MCF 10A (cell line): ENCODE measurements at regions not wholly inside any gene's neighbourhood (a gene's known extent, or its start where the extent isn't known, plus 50 kb on each side); places are given as distances from the start of the nearest gene placed in this dataset.

Experiments
- BruUV-seq: library from RNA; stranded (reverse); fragments of 400-500 nt; replicated peaks from 2 replicates; lab custom pipeline; 2021; lab: Mats Ljungman, UMichigan
- CTCF ChIA-PET: fragments of 300-600 bp; sonication (Branson Sonifier 250); formaldehyde crosslinking; extraction: SDS; loops from one replicate; lab custom pipeline; 2021; ENCODE audit warnings: antibody characterized with exemption, inconsistent platforms; lab: Yijun Ruan, JAX
- POLR2A ChIA-PET: fragments of 300-600, 350-650 bp; sonication (Branson Sonifier 250); formaldehyde crosslinking; extraction: SDS; loops from one replicate; lab custom pipeline; 2020; ENCODE audit warnings: antibody characterized with exemption, inconsistent platforms; lab: Yijun Ruan, JAX
- DNase-seq: peaks from one replicate; pipeline ENCODE4 v3.0.0-alpha.2; 2018; ENCODE audit not compliant: unreplicated experiment
- H3K27ac Mint-ChIP-seq: one replicate; pipeline ENCODE4 v1.8.0; 2022; ENCODE audit warnings: mild to moderate bottlenecking, low read depth, mixed read lengths; ENCODE audit not compliant: unreplicated experiment
- H3K27me3 Mint-ChIP-seq: one replicate; pipeline ENCODE4 v1.8.0; 2022; ENCODE audit warnings: mixed read lengths; ENCODE audit not compliant: insufficient read depth, unreplicated experiment
- H3K36me3 Mint-ChIP-seq: one replicate; pipeline ENCODE4 v1.8.0; 2022; ENCODE audit warnings: mild to moderate bottlenecking, moderate library complexity, mixed read lengths; ENCODE audit not compliant: insufficient read depth, unreplicated experiment
- H3K4me1 Mint-ChIP-seq: one replicate; pipeline ENCODE4 v1.8.0; 2022; ENCODE audit warnings: mixed read lengths; ENCODE audit not compliant: insufficient read depth, unreplicated experiment
- H3K4me3 Mint-ChIP-seq: one replicate; pipeline ENCODE4 v1.8.0; 2022; ENCODE audit warnings: mild to moderate bottlenecking, moderate library complexity, mixed read lengths; ENCODE audit not compliant: unreplicated experiment
- H3K9me3 Mint-ChIP-seq: one replicate; pipeline ENCODE4 v1.8.0; 2022; ENCODE audit warnings: mixed read lengths; ENCODE audit not compliant: unreplicated experiment
- CTCF ChIP-seq: fragments of 200-600 bp; IDR thresholded peaks from one replicate; pipeline ENCODE4 v1.8.0; 2022; ENCODE audit warnings: antibody characterized with exemption, mild to moderate bottlenecking; ENCODE audit not compliant: unreplicated experiment
- intact Hi-C: fragments of 100-400 bp; cut with micrococcal nuclease; formaldehyde crosslinking; loops from 2 replicates; pipeline ENCODE4 v1.14.1; 2022

GRCh38 chr1:214120951-214121350, 133.2 kb downstream of the PROX1 start:
- BruUV-seq, result no TSS peak
- Mint-ChIP-seq H3K27me3 (no peaks in the 10 kb centered on the region), H3K4me3 (no peak overlapping the region), H3K4me1 (peaks cover 6% of the 10 kb centered on the region), H3K27ac (no peak overlapping the region), H3K36me3 (no peaks in the 10 kb centered on the region), H3K9me3 (peaks cover 8% of the 10 kb centered on the region)
- TF ChIP-seq CTCF, result no peak
- intact Hi-C loops, result loop anchor here (10.0 kb wide), 2 partner anchors 296 to 456 kb away; no protein-coding TSS in a partner anchor
- CTCF ChIA-PET, result interaction anchor here (1.0 to 1.4 kb wide), 5 partner anchors 13 to 876 kb away, joined by 3 to 6 read pairs (median 3); no protein-coding TSS in a partner anchor
- POLR2A ChIA-PET, result no interaction called here
- no peak for DNase-seq

- POLR2A ChIA-PET, result no interaction called here
These were observed 134.3 kb downstream of the PROX1 start for GRCh38 chr1:214122110-214122509.

GRCh38 chr1:214123061-214123784, 135.4 kb downstream of the PROX1 start:
- Mint-ChIP-seq H3K4me1 (peaks cover 6% of the 10 kb centered on the region), H3K9me3 (no peaks in the 10 kb centered on the region), H3K27ac (no peak overlapping the region), H3K4me3 (no peak overlapping the region), H3K27me3 (no peaks in the 10 kb centered on the region), H3K36me3 (no peaks in the 10 kb centered on the region)
- peak; percentile 78 for DNase-seq
- intact Hi-C loops, result loop anchor here (1.0 to 10.0 kb wide), 9 partner anchors 134 to 1001 kb away; no protein-coding TSS in a partner anchor
- BruUV-seq, result no TSS peak
- peak; percentile 95 for TF ChIP-seq CTCF
- POLR2A ChIA-PET, result interaction anchor here (0.7 to 1.3 kb wide), 2 partner anchors 34 to 750 kb away, joined by 3 to 6 read pairs; no protein-coding TSS in a partner anchor
- CTCF ChIA-PET, result interaction anchor here (0.6 to 6.2 kb wide), 147 partner anchors 8 to 1535 kb away, joined by 3 to 138 read pairs (median 4); partner anchors contain the start of gene PROX1

More at GRCh38 chr1:214122110-214122509, 134.3 kb downstream of the PROX1 start:
- Mint-ChIP-seq H3K27me3 (no peaks in the 10 kb centered on the region), H3K4me1 (peaks cover 6% of the 10 kb centered on the region), H3K4me3 (no peak overlapping the region), H3K27ac (no peak overlapping the region), H3K36me3 (no peaks in the 10 kb centered on the region), H3K9me3 (peaks cover 3% of the 10 kb centered on the region)
- DNase-seq, result no peak
- CTCF ChIA-PET, result interaction anchor here (0.6 to 6.2 kb wide), 39 partner anchors 9 to 1029 kb away, joined by 3 to 138 read pairs (median 7); partner anchors contain the start of gene PROX1
- no peak for TF ChIP-seq CTCF
- BruUV-seq, result no TSS peak
- intact Hi-C loops, result loop anchor here (2.0 to 10.0 kb wide), 4 partner anchors 133 to 457 kb away; no protein-coding TSS in a partner anchor

- Mint-ChIP-seq H3K27ac (no peak overlapping the region), H3K27me3 (peaks cover 2% of the 10 kb centered on the region), H3K4me1 (peaks cover 6% of the 10 kb centered on the region), H3K9me3 (no peaks in the 10 kb centered on the region), H3K4me3 (no peak overlapping the region), H3K36me3 (no peaks in the 10 kb centered on the region)
- POLR2A ChIA-PET, result interaction anchor here (0.5 kb wide), 1 partner anchor 499 kb away, joined by 3 read pairs; no protein-coding TSS in a partner anchor
- TF ChIP-seq CTCF, result no peak
- intact Hi-C loops, result loop anchor here (10.0 kb wide), 2 partner anchors 300 to 460 kb away; no protein-coding TSS in a partner anchor
- CTCF ChIA-PET, result interaction anchor here (0.5 to 6.2 kb wide), 25 partner anchors 8 to 1917 kb away, joined by 3 to 138 read pairs (median 5); no protein-coding TSS in a partner anchor
- BruUV-seq, result no TSS peak
- no peak for DNase-seq
These were observed 136.6 kb downstream of the PROX1 start for GRCh38 chr1:214124281-214124805.
